ENCODE measurements at regions not wholly inside any gene's neighbourhood (a gene's known extent, or its start where the extent isn't known, plus 50 kb on each side); places are given as distances from the start of the nearest gene placed in this dataset.

DNA sequence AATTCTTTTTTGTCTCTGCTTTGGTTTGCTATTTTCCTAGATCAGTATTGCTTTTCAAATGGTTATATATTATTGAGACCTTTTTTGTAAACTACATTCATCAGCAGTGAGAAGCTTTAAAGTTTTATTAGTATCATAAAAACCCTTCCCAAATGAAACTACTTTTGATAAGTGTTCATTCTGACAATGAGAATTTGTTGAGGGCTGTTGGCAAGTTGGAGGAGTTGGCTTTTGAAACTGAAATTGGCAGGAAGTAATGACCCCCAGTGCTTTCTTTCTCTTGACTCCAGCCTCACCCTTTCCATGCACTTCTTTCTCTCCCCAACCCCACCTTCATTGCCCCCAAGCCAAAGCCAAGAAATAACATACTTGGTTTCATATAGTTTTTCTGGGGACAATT, 113.8 kb downstream of the ZIC5 start:
- H3K9ac ChIP-seq (ENCODE audit: control insufficient read depth, extremely low read depth, insufficient read depth, low read length), result no peak overlapping the region
- no peak for DNase-seq (ENCODE audit: low read depth, low spot score)
- no peak overlapping the region for H3K4me3 ChIP-seq (ENCODE audit: control insufficient read depth in 2 of 3, extremely low read depth in 1 of 3, insufficient read depth in 2 of 3, low read depth in 1 of 3, low read length in 3 of 3)
- FAIRE-seq, result no peak
- no peaks in the 10 kb centered on the region for H3K79me2 ChIP-seq (ENCODE audit: control insufficient read depth, insufficient read depth, low read length)
- no peak overlapping the region for H3K4me2 ChIP-seq (ENCODE audit: control insufficient read depth, extremely low read depth, insufficient read depth, low read depth, low read length)
- H3K9me1 ChIP-seq (ENCODE audit: control insufficient read depth, extremely low read depth, insufficient read depth, low read length), result no peaks in the 10 kb centered on the region
- no peak overlapping the region for H2AFZ ChIP-seq (ENCODE audit: control insufficient read depth, low read length)
- dilution Hi-C loops (cut with MboI; ENCODE audit: extremely low pct_ligation_motif_present, low sequenced_read_pairs), result no loop called here
- TF ChIP-seq, protein P1, sequence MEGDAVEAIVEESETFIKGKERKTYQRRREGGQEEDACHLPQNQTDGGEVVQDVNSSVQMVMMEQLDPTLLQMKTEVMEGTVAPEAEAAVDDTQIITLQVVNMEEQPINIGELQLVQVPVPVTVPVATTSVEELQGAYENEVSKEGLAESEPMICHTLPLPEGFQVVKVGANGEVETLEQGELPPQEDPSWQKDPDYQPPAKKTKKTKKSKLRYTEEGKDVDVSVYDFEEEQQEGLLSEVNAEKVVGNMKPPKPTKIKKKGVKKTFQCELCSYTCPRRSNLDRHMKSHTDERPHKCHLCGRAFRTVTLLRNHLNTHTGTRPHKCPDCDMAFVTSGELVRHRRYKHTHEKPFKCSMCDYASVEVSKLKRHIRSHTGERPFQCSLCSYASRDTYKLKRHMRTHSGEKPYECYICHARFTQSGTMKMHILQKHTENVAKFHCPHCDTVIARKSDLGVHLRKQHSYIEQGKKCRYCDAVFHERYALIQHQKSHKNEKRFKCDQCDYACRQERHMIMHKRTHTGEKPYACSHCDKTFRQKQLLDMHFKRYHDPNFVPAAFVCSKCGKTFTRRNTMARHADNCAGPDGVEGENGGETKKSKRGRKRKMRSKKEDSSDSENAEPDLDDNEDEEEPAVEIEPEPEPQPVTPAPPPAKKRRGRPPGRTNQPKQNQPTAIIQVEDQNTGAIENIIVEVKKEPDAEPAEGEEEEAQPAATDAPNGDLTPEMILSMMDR (optimal IDR thresholded peaks at IDR 0.05 in 1 of 3, IDR thresholded peaks at IDR 0.05 in 1 of 3, conservative IDR thresholded peaks at IDR 0.05 in 1 of 3; ENCODE audit: extremely low read depth in 1 of 3, insufficient read depth in 2 of 3, low read length in 3 of 3), result no peak
- TF ChIP-seq EZH2 (IDR thresholded peaks at IDR 0.05; ENCODE audit: low read length), result no peak
- no peaks in the 10 kb centered on the region for H3K9me3 ChIP-seq (ENCODE audit: control insufficient read depth, low read depth, low read length)
- H4K20me1 ChIP-seq (ENCODE audit: control insufficient read depth, extremely low read depth, insufficient read depth, low read length), result no peaks in the 10 kb centered on the region
- no peaks in the 10 kb centered on the region for H3K36me3 ChIP-seq (ENCODE audit: control insufficient read depth in 2 of 2, extremely low read depth in 1 of 2, insufficient read depth in 2 of 2, low read length in 2 of 2)
- no peak overlapping the region for H3K27ac ChIP-seq (ENCODE audit: control insufficient read depth, insufficient read depth, low read length)
- peaks cover 11% of the 10 kb centered on the region for H3K27me3 ChIP-seq (ENCODE audit: control insufficient read depth, extremely low read depth, insufficient read depth, low read length)
- no peaks in the 10 kb centered on the region for H3K4me1 ChIP-seq (ENCODE audit: control insufficient read depth, extremely low read depth, insufficient read depth, low read length)

DNA sequence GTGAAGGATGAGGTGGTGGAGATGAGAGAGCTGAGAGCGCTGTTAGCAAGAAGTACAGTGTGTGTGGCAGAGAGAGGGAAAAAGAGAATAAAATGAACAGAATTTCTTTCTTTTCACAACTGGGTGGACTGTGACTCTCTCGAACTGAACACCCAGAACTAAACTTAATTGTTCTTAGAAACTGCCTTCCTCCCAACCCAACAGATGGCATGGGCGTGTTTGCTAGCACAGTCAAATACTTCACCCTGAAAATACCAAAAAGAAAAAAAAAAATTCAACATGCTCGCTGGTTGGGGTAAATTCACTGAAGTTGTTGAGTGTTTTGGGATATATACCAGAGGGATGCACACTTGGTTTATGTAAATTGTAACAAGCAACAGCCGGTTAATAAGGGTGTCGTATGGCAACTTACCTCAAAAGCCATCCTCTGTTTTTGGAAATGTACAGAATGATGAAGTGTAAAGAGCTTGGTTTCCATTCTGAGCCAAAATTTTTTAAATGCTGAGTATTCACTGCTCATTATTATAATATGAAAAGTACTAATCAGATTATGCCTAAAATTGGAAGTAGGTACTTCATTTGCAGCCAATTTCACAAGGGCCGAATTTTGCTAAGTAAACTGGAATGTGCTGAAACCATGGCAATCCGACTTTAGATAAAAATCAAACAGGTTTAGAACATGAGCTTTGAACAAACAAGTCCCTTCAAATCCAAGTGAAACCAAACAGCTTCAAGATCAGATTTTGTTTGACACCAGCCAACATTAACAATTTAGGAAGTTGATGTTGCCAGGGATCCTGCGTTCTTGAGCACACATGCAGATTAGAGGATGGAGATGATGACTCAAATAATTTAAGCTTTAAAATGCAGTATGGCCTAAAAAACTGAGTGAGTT, 115.8 kb downstream of the ZIC5 start:
- Histone ChIP-seq H3K4me2 (ENCODE audit: control insufficient read depth, extremely low read depth, insufficient read depth, low read depth, low read length) (no peak overlapping the region), H3K79me2 (ENCODE audit: control insufficient read depth, insufficient read depth, low read length) (no peaks in the 10 kb centered on the region), H2AFZ (ENCODE audit: control insufficient read depth, low read length) (no peak overlapping the region), H3K36me3 (ENCODE audit: control insufficient read depth in 2 of 2, extremely low read depth in 1 of 2, insufficient read depth in 2 of 2, low read length in 2 of 2) (no peaks in the 10 kb centered on the region), H3K9me1 (ENCODE audit: control insufficient read depth, extremely low read depth, insufficient read depth, low read length) (no peaks in the 10 kb centered on the region), H3K27me3 (ENCODE audit: control insufficient read depth, extremely low read depth, insufficient read depth, low read length) (peaks cover 11% of the 10 kb centered on the region), H3K4me3 (ENCODE audit: control insufficient read depth in 2 of 3, extremely low read depth in 1 of 3, insufficient read depth in 2 of 3, low read depth in 1 of 3, low read length in 3 of 3) (no peak overlapping the region), H3K4me1 (ENCODE audit: control insufficient read depth, extremely low read depth, insufficient read depth, low read length) (no peaks in the 10 kb centered on the region), H3K9me3 (ENCODE audit: control insufficient read depth, low read depth, low read length) (no peaks in the 10 kb centered on the region), H3K27ac (ENCODE audit: control insufficient read depth, insufficient read depth, low read length) (no peak overlapping the region), H4K20me1 (ENCODE audit: control insufficient read depth, extremely low read depth, insufficient read depth, low read length) (no peaks in the 10 kb centered on the region), H3K9ac (ENCODE audit: control insufficient read depth, extremely low read depth, insufficient read depth, low read length) (no peak overlapping the region)
- DNase-seq (ENCODE audit: low read depth, low spot score) (no peak), FAIRE-seq (no peak)
- no peak for TF ChIP-seq EZH2 (IDR thresholded peaks at IDR 0.05; ENCODE audit: low read length)
- TF ChIP-seq, protein P1 (optimal IDR thresholded peaks at IDR 0.05 in 1 of 3, IDR thresholded peaks at IDR 0.05 in 1 of 3, conservative IDR thresholded peaks at IDR 0.05 in 1 of 3; ENCODE audit: extremely low read depth in 1 of 3, insufficient read depth in 2 of 3, low read length in 3 of 3), result no peak
- dilution Hi-C loops (cut with MboI; ENCODE audit: extremely low pct_ligation_motif_present, low sequenced_read_pairs), result no loop called here
